Epithelial cell of esophagus (primary cell): ENCODE measurements at regions not wholly inside any gene's neighbourhood (a gene's known extent, or its start where the extent isn't known, plus 50 kb on each side); places are given as distances from the start of the nearest gene placed in this dataset.

Source experiments
- DNase-seq: peaks from one replicate; pipeline ENCODE4 v3.0.0; 2010; ENCODE audit warnings: low read depth
- H3K4me3 ChIP-seq: 2 replicates; pipeline ENCODE4 v1.5.1; 2011; ENCODE audit warnings: mild to moderate bottlenecking, low read length, control low read depth
- TF ChIP-seq, protein P1 (sequence below): IDR thresholded peaks from 2 replicates; pipeline ENCODE4 v1.5.1; 2011; ENCODE audit warnings: low read depth, mild to moderate bottlenecking, low read length, control low read depth, inconsistent platforms; ENCODE audit not compliant: insufficient read depth; ENCODE audit errors: missing control alignments

DNA sequence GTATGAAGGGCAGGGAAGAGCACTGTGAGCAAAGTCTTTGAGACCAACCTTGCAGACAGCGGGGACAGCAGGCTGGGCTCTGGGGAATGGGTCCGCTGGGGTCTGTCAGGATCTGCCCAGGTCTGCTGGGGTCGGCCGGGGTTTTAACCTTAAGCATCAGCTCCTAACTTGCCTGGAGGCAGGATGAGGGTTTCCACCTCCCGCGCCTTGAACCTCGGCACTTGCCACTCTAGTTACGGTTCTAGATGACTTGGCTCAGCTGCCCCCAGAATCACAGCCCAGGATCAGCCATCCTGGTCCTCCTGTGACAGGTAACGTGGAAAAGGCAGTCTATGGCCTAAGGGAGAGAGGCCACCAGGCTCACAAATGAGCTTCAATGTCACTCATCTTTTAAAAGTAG lies 50.4 kb upstream of the CACUL1 start:
- no peak overlapping the region for H3K4me3 ChIP-seq
- DNase-seq = no peak
- TF ChIP-seq, protein P1, sequence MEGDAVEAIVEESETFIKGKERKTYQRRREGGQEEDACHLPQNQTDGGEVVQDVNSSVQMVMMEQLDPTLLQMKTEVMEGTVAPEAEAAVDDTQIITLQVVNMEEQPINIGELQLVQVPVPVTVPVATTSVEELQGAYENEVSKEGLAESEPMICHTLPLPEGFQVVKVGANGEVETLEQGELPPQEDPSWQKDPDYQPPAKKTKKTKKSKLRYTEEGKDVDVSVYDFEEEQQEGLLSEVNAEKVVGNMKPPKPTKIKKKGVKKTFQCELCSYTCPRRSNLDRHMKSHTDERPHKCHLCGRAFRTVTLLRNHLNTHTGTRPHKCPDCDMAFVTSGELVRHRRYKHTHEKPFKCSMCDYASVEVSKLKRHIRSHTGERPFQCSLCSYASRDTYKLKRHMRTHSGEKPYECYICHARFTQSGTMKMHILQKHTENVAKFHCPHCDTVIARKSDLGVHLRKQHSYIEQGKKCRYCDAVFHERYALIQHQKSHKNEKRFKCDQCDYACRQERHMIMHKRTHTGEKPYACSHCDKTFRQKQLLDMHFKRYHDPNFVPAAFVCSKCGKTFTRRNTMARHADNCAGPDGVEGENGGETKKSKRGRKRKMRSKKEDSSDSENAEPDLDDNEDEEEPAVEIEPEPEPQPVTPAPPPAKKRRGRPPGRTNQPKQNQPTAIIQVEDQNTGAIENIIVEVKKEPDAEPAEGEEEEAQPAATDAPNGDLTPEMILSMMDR = no peak

DNA sequence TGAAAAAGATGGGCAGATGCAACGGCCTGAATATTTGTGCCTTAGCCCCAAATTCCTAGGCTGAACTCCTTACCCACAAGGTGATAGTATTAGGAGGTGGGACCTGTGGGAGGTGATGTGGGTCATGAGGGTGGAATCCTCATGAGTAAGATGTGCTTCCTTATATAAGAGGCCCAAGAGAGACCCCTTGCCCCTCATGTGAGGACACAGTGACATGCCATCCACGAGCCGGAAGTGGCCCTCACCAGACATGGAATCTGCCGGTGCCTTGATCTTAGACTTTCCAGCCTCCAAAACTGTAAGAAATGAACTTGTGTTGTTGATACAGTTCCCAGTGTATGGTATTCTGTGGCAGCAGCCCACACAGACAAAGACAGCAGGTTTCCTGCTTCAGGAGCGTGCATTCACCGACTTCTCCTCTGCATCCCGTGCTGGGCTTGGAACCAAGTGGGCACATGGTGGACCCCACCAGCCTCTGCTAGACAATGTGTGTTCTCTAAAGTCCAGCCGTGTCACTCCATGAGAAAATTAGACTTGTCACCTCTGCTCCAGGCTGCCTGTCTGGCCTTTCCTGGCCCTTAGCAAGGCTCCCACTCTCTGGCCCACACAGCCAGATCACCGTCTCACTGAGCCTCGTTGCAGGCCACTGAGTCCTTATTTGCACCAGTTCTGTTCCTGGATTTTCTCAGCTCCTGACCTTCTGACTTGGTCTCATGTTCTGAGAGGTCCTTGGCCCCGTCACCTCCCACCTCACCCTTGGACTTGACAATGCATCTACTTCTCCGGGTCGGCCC lies 52.9 kb upstream of the CACUL1 start:
- TF ChIP-seq, protein P1 = no peak
- no peak overlapping the region for H3K4me3 ChIP-seq
- no peak for DNase-seq

DNA sequence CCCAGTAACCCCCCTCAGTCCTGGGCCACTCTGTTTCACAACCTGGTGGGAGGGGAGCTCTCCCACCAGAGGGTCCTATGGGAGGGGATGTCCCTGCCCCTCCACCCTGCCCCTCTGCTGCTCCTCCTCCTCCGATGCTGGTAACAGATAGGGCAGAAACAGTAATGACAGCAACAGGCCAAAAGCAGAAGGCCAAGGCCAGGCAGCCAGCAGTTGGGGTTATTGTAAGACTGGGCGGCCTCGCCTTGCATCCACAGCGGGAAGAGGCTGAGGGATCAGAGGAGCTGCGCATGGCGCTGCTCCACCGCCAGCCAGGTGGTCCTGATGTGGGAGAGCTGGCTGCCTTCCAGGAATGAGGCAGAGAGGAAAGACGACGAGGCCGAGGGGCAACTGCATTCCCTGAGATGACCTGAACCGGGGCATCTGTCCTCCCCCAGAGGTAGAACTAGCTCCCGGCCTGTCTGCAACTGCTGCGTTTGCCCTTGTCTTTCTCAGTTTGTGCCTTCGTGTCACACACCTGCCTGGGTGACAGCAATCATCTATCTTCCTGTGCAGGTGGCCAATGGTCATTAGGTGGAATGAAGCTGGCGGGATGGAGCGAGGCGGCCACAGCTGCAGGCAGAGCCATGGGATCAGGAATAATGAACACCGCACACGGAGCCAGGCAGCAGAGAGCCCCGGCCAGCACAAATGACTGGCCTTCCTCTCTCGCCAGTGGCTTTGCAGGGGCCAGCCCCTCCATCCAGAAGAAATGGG lies 54.0 kb upstream of the CACUL1 start:
- no peak for DNase-seq
- H3K4me3 ChIP-seq = no peak overlapping the region
- TF ChIP-seq, protein P1 = no peak

DNA sequence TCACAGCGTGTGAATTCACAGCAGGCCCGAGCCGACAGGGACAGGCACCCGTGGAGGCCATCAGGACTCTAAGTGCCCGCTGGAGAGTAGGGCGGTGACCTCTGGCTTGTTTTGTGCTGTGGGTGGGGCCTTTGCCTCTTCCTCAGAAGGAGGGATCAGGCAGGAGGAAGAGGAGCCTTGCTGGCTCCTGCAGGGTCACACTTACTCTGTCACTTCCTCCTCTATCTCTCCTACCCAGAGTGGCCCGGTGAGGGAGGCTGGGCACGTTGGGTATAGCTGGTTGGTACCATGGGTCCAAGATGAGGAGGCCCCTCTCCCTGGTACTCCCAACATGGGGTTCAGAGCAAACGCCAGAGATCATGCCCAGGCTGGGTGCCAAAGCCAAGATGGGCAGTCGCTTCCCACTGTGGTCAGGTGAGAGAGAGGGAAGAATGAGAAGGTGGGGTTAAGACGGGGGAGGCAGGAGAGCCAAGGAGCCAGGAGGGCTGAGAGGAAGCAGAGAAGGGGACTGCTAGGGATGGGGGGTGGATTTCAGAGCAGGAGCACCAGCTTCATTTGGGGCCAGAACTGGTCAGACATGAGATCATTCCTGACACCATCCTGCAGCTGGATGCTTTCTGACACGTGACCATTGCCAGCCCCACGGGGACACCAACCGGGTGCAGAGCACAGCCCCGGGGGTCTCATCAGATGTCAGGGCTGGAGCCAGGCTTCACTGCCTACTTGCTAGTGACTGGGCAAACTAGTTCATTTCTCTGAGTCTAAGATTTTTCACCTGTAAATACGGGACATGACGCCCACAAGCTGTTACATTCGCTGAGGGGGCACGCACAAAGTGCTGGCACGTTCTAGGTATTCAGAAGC lies 54.8 kb upstream of the CACUL1 start:
- TF ChIP-seq, protein P1 = no peak
- H3K4me3 ChIP-seq = no peak overlapping the region

DNA sequence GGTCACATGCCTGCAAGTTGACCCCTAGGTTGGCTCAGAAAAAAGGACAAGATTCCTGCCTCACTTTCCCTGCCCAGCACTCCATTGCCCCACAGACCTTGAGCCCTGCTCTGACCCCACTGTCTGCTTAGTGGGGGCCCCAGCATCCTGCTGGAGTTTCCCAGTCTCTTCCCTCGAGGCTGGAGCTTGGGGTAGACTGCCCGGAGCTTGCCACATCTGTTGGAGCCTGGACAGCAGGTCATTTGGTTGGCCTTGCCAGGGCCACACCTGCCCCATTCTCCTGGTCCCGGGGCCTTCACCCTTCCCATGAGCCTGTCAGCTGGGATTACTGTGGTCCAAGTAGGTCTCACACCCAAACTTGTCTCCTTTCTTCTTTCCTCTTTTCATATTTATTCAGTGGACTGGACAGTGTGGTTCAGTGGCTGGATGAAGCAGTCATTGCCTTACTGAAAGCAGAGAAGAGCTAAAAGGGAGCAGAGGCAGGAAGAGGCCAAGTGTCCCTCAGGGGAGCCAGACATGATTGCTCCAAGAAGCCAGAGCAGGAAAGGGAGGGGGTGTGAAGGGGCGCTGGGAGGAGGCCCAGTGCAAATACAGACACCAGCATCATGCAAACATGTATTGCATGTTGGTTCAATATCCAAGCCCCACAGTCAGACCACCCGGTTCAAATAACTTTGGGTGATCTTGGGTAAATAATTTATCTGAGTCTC lies 56.2 kb upstream of the CACUL1 start:
- TF ChIP-seq, protein P1 = no peak
- H3K4me3 ChIP-seq = no peak overlapping the region
- DNase-seq = no peak

More for the DNA sequence above, 54.8 kb upstream of the CACUL1 start:
- no peak for DNase-seq

DNA sequence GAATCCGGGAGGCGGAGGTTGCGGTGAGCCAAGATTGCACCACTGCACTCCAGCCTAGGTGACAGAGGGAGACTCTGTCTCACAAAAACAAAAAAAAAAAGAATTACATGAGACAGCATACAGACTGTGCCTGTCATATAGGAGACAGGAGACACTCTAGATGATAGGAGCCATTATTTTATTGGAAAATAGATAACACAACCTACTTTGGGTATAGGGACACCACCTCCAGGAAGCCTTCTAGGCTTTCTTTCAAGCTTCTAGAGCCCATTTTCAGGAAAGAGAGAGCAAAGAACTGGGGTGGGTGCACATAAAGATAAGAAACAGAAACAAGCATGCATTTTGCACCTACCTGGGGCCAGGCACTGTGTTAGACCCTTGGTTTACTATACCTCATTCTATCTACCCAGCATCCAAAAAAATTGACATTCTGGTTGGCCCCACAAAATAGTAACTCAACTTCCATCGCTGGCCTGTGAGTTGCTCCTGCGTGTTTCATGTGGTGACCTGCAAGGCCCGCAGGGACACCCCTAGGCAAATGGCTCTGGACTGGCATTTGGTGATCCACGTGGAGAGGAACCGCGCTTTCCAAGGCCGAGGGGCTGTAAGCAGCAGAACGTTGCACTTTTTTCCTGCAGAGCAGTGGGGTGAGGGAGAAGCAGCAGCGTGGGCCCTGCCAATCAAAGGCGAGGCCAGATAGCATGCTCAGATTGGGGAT lies 57.1 kb upstream of the CACUL1 start:
- TF ChIP-seq, protein P1 = no peak
- no peak for DNase-seq
- no peak overlapping the region for H3K4me3 ChIP-seq
